HFFc6 (cell line): ENCODE measurements at regions not wholly inside any gene's neighbourhood (a gene's known extent, or its start where the extent isn't known, plus 50 kb on each side); places are given as distances from the start of the nearest gene placed in this dataset.

ENCODE experiments used
- DNase-seq: peaks from one replicate; pipeline ENCODE4 v3.0.0-alpha.2; 2018
- H3K27ac Mint-ChIP-seq: 2 replicates; pipeline ENCODE4 v1.8.0; 2020; ENCODE audit warnings: mild to moderate bottlenecking, mixed read lengths
- H3K27me3 Mint-ChIP-seq: 2 replicates; pipeline ENCODE4 v1.8.0; 2021; ENCODE audit warnings: mild to moderate bottlenecking, moderate library complexity, mixed read lengths; ENCODE audit not compliant: insufficient read depth
- H3K36me3 Mint-ChIP-seq: 2 replicates; pipeline ENCODE4 v1.8.0; 2021; ENCODE audit warnings: low read depth, mixed read lengths
- H3K4me1 Mint-ChIP-seq: 2 replicates; pipeline ENCODE4 v1.8.0; 2020; ENCODE audit warnings: low read depth, mixed read lengths
- H3K4me3 Mint-ChIP-seq: 2 replicates; pipeline ENCODE4 v1.8.0; 2020; ENCODE audit warnings: mild to moderate bottlenecking, moderate library complexity, mixed read lengths
- H3K9me3 Mint-ChIP-seq: 2 replicates; pipeline ENCODE4 v1.8.0; 2020; ENCODE audit warnings: mild to moderate bottlenecking, mixed read lengths
- TF ChIP-seq, protein P1 (sequence below): fragments of 200-600 bp; sonication (generic); IDR thresholded peaks from 2 replicates; pipeline ENCODE4 v1.5.0; 2021; ENCODE audit warnings: antibody characterized with exemption, mild to moderate bottlenecking

DNA sequence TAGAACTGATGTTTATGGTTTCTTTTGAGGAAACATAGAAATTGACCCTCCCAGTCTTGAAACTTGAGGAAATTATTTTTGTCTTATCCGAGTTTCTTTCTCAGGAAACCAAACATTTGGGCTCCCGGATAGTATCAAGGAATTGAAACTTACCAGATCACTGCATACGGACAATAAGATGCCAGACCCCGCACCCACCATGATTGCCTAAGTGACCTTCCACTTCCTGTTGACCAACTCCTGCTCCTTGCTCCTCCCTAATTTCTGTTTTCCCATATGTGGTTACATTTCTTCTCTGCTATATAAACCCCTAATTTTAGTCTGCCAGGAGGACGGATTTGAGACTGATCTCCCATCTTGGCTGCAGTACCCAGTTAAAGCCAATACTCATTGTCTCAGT is 118.4 kb upstream of the TPRG1 start:
- Mint-ChIP-seq H3K4me3 (no peak overlapping the region), H3K27me3 (peaks cover 16% of the 10 kb centered on the region), H3K4me1 (no peaks in the 10 kb centered on the region), H3K9me3 (no peaks in the 10 kb centered on the region), H3K36me3 (no peaks in the 10 kb centered on the region), H3K27ac (no peak overlapping the region)
- no peak for DNase-seq
- TF ChIP-seq, protein P1, sequence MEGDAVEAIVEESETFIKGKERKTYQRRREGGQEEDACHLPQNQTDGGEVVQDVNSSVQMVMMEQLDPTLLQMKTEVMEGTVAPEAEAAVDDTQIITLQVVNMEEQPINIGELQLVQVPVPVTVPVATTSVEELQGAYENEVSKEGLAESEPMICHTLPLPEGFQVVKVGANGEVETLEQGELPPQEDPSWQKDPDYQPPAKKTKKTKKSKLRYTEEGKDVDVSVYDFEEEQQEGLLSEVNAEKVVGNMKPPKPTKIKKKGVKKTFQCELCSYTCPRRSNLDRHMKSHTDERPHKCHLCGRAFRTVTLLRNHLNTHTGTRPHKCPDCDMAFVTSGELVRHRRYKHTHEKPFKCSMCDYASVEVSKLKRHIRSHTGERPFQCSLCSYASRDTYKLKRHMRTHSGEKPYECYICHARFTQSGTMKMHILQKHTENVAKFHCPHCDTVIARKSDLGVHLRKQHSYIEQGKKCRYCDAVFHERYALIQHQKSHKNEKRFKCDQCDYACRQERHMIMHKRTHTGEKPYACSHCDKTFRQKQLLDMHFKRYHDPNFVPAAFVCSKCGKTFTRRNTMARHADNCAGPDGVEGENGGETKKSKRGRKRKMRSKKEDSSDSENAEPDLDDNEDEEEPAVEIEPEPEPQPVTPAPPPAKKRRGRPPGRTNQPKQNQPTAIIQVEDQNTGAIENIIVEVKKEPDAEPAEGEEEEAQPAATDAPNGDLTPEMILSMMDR = no peak

DNA sequence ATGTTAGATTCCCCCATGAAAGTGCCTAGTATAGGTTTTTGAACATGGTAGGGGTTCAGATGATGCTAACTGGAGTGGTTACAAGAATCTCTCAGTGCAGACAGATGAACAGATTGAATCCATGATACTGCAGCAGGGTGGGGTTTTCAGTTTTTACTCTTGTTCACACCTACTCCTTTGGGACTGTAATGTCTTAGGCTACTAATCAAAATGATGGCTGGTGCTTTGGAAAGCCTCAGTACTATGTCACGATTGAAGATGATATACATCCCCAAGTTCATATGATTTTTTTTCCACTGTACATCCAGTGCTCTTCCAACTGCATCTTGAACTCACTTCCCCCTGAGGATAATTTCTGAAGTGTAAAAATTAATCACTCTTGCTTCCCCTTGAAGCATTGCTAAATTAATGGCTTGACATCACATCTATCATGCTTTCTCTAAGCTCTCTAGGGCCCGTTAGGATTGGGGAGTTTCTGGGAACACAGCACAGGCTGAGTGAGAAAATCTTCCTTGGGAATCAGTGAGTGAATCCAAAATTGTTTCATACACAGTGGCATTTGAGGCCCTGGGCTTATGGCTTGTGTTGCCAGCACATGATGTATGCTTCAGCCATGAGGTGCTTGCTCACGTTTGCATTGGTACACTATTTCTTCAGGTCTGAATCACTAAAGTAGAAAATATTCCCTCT is 115.0 kb upstream of the TPRG1 start:
- DNase-seq = no peak
- no peak overlapping the region for H3K27ac Mint-ChIP-seq
- H3K27me3 Mint-ChIP-seq = peaks cover 12% of the 10 kb centered on the region

GRCh38 chr3:189057369-189057768 is 114.4 kb upstream of the TPRG1 start:
- TF ChIP-seq, protein P1 = no peak
- Mint-ChIP-seq H3K4me3 (no peak overlapping the region), H3K27me3 (peaks cover 12% of the 10 kb centered on the region), H3K27ac (no peak overlapping the region), H3K9me3 (no peaks in the 10 kb centered on the region), H3K4me1 (no peaks in the 10 kb centered on the region), H3K36me3 (no peaks in the 10 kb centered on the region)
- no peak for DNase-seq

More for the DNA sequence above, 115.0 kb upstream of the TPRG1 start:
- Mint-ChIP-seq H3K36me3 (no peaks in the 10 kb centered on the region), H3K9me3 (no peaks in the 10 kb centered on the region), H3K4me1 (no peaks in the 10 kb centered on the region), H3K4me3 (no peak overlapping the region)
- TF ChIP-seq, protein P1 = no peak

DNA sequence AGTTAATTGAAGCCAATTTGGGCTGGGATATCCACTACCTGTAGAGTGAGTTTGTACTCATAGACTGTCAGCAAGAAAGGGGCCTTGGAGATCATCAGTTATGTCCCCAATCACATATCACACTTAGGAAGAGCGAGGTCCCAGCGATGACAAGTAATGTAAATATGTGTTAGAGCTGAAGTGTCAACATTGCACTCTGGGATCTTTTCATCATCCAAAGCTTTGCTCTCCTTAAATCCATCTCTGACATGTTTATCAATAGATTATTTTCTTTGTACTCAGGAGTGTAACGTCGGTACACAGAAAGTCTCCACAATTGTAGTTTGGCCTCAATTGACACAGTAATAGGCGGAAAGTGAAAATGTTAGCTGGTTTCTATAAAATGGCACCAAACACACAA is 113.7 kb upstream of the TPRG1 start:
- no peak overlapping the region for H3K27ac Mint-ChIP-seq
- TF ChIP-seq, protein P1 = no peak
- no peak for DNase-seq
- no peaks in the 10 kb centered on the region for H3K4me1 Mint-ChIP-seq
- H3K36me3 Mint-ChIP-seq = no peaks in the 10 kb centered on the region
- H3K9me3 Mint-ChIP-seq = no peaks in the 10 kb centered on the region
- peaks cover 12% of the 10 kb centered on the region for H3K27me3 Mint-ChIP-seq
- H3K4me3 Mint-ChIP-seq = no peak overlapping the region

DNA sequence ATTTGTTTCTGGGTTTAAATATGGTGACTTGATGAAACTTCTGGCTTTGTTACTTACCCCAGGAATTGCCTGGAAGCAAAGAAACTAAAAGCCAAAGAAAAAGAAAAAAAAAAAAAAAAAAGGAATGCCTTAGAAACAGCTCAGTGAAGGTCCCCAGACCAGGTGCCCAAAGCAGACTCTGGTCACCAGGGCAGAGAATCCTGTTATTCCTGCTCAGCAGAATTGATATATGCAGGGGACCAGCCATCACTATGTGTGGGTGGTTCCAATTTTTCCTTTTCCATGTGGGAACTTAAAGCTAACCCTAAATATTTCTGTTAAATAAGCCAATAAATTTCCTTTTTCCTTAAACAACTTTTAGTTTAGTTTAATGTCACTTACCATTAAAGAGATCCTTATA is 100.8 kb upstream of the TPRG1 start:
- TF ChIP-seq, protein P1 = no peak
- Mint-ChIP-seq H3K36me3 (no peaks in the 10 kb centered on the region), H3K4me1 (no peaks in the 10 kb centered on the region), H3K4me3 (no peak overlapping the region), H3K27me3 (no peaks in the 10 kb centered on the region), H3K27ac (no peak overlapping the region), H3K9me3 (no peaks in the 10 kb centered on the region)
- DNase-seq = no peak
